SU-DHL-6 (cell line): ENCODE measurements at regions not wholly inside any gene's neighbourhood (a gene's known extent, or its start where the extent isn't known, plus 50 kb on each side); places are given as distances from the start of the nearest gene placed in this dataset.

Source experiments
- H2AFZ ChIP-seq: fragments of 200-600 bp; sonication (generic); 2 replicates; pipeline ENCODE4 v1.6.1; 2014; ENCODE audit warnings: low read depth, mild to moderate bottlenecking, moderate library complexity, mixed read lengths, antibody characterized with exemption, low read length; ENCODE audit not compliant: severe bottlenecking
- H3F3A ChIP-seq: fragments of 200-600 bp; shearing (Covaris generic); 2 replicates; pipeline ENCODE4 v1.6.0; 2016; ENCODE audit warnings: antibody characterized with exemption, mild to moderate bottlenecking; ENCODE audit not compliant: insufficient read depth
- H3K27ac ChIP-seq: fragments of 200-600 bp; sonication (generic); 2 replicates; pipeline ENCODE4 v1.5.1; 2016; ENCODE audit warnings: low read depth, mild to moderate bottlenecking, low read length, moderate library complexity, mixed read lengths
- H3K27me3 ChIP-seq: fragments of 200-600 bp; sonication (generic), shearing (Covaris generic); 2 replicates; pipeline ENCODE4 v1.6.0; 2014; ENCODE audit warnings: mild to moderate bottlenecking, low read length
- H3K36me3 ChIP-seq: fragments of 200-600 bp; sonication (generic); 2 replicates; pipeline ENCODE4 v1.6.1; 2014; ENCODE audit warnings: mild to moderate bottlenecking, low read length, mixed read lengths
- H3K4me2 ChIP-seq: fragments of 300-600, 200-600 bp; shearing (Covaris generic), sonication (generic); 2 replicates; pipeline ENCODE4 v1.6.0; 2014; ENCODE audit warnings: low read length, low read depth, mild to moderate bottlenecking; ENCODE audit not compliant: poor library complexity, severe bottlenecking
- H3K4me3 ChIP-seq: fragments of 200-600 bp; sonication (generic); 2 replicates; pipeline ENCODE4 v1.5.1; 2014; ENCODE audit warnings: antibody characterized with exemption, low read length, mild to moderate bottlenecking, mixed read lengths; ENCODE audit not compliant: insufficient read depth, poor library complexity, severe bottlenecking
- H3K79me2 ChIP-seq: fragments of 200-600 bp; sonication (generic); 2 replicates; pipeline ENCODE4 v1.6.1; 2014; ENCODE audit warnings: mild to moderate bottlenecking, low read length, moderate library complexity; ENCODE audit not compliant: insufficient read depth
- H3K9ac ChIP-seq: fragments of 200-600 bp; sonication (generic); 2 replicates; pipeline ENCODE4 v1.7.0; 2014; ENCODE audit warnings: mild to moderate bottlenecking, low read length
- H3K9me2 ChIP-seq: fragments of 200-600 bp; sonication (generic); replicated peaks from 2 replicates; pipeline ENCODE4 v1.6.1; 2014; ENCODE audit warnings: low read length; ENCODE audit not compliant: insufficient read depth
- H3K9me3 ChIP-seq: fragments of 200-600 bp; sonication (generic); 2 replicates; pipeline ENCODE4 v1.6.1; 2014; ENCODE audit warnings: low read length, mixed read lengths; ENCODE audit not compliant: insufficient read depth
- H4K20me1 ChIP-seq: fragments of 200-600 bp; sonication (generic); 2 replicates; pipeline ENCODE4 v1.6.1; 2014; ENCODE audit warnings: low read depth, mild to moderate bottlenecking, antibody characterized with exemption, low read length, moderate library complexity, mixed read lengths
- EZH2phosphoT487 ChIP-seq: fragments of 200-600 bp; sonication (generic), shearing (Covaris generic); conservative IDR thresholded peaks from 2 replicates; pipeline ENCODE4 v1.6.1; 2018; ENCODE audit warnings: mild to moderate bottlenecking, antibody characterized with exemption, low read length, moderate library complexity, mixed read lengths
- TF ChIP-seq, protein P1 (sequence below): fragments of 200-600 bp; sonication (generic); IDR thresholded peaks from one replicate; pipeline ENCODE4 v1.5.1; 2017; ENCODE audit warnings: antibody characterized with exemption, mild to moderate bottlenecking, low read length, moderate library complexity; ENCODE audit not compliant: insufficient read depth, poor library complexity, severe bottlenecking

- Histone ChIP-seq H3K27ac (no peak overlapping the region), H3K4me2 (no peak overlapping the region), H3K27me3 (no peaks in the 10 kb centered on the region), H4K20me1 (no peaks in the 10 kb centered on the region), H2AFZ (no peak overlapping the region), H3K4me3 (no peak overlapping the region), H3K36me3 (no peaks in the 10 kb centered on the region), H3F3A (no peaks in the 10 kb centered on the region), H3K9me2 (no peaks in the 10 kb centered on the region), H3K9ac (no peak overlapping the region), H3K79me2 (no peaks in the 10 kb centered on the region), H3K9me3 (no peaks in the 10 kb centered on the region)
- TF ChIP-seq, protein P1, sequence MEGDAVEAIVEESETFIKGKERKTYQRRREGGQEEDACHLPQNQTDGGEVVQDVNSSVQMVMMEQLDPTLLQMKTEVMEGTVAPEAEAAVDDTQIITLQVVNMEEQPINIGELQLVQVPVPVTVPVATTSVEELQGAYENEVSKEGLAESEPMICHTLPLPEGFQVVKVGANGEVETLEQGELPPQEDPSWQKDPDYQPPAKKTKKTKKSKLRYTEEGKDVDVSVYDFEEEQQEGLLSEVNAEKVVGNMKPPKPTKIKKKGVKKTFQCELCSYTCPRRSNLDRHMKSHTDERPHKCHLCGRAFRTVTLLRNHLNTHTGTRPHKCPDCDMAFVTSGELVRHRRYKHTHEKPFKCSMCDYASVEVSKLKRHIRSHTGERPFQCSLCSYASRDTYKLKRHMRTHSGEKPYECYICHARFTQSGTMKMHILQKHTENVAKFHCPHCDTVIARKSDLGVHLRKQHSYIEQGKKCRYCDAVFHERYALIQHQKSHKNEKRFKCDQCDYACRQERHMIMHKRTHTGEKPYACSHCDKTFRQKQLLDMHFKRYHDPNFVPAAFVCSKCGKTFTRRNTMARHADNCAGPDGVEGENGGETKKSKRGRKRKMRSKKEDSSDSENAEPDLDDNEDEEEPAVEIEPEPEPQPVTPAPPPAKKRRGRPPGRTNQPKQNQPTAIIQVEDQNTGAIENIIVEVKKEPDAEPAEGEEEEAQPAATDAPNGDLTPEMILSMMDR = no peak
- no peak for TF ChIP-seq EZH2phosphoT487
These were observed 1750.6 kb upstream of the CDH9 start for GRCh38 chr5:28788954-28789353.

DNA sequence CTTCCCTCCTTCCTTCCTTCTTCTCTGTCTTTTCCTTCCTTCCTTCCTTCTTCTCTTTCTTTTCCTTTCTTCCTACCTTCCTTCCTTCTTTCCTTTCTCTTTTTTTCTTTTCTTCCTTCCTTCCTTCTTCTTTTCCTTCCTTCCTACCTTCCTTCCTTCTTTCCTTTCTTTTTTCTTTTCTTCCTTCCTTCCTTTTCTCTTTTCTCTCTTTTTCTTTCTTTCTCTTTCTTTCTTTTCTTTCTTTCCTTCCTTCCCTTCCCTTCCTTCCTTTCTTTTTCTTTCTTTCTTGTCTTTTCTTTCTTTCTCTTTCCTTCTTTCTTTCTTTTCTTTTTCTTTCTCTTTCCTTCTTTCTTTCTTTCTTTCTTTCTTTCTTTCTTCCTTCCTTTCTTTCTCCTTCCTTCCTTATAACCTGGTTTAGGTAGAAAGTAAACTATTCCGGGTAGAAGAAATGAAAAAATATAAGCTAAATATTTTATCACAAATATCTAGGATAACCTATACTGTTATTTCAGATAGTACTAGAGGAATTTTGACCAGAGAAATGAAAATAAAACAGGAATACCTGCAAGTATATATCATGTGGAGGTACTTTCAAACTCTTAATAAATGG is 1741.8 kb upstream of the CDH9 start:
- Histone ChIP-seq H3K9me3 (no peaks in the 10 kb centered on the region), H3K9ac (no peak overlapping the region), H3K4me2 (no peak overlapping the region), H3F3A (no peaks in the 10 kb centered on the region), H3K27me3 (no peaks in the 10 kb centered on the region), H3K36me3 (no peaks in the 10 kb centered on the region), H3K4me3 (no peak overlapping the region), H2AFZ (no peak overlapping the region), H3K79me2 (no peaks in the 10 kb centered on the region), H3K9me2 (no peaks in the 10 kb centered on the region), H3K27ac (no peak overlapping the region), H4K20me1 (no peaks in the 10 kb centered on the region)
- TF ChIP-seq, protein P1 = no peak
- TF ChIP-seq EZH2phosphoT487 = no peak

- H3K9me2 ChIP-seq = no peaks in the 10 kb centered on the region
- no peak overlapping the region for H2AFZ ChIP-seq
- H3K9me3 ChIP-seq = no peaks in the 10 kb centered on the region
- H3K36me3 ChIP-seq = no peaks in the 10 kb centered on the region
- TF ChIP-seq, protein P1 = no peak
- no peak for TF ChIP-seq EZH2phosphoT487
- no peaks in the 10 kb centered on the region for H3K27me3 ChIP-seq
- H3K27ac ChIP-seq = no peak overlapping the region
- no peaks in the 10 kb centered on the region for H3K79me2 ChIP-seq
- no peak overlapping the region for H3K9ac ChIP-seq
- no peak overlapping the region for H3K4me2 ChIP-seq
- no peak overlapping the region for H3K4me3 ChIP-seq
- no peaks in the 10 kb centered on the region for H4K20me1 ChIP-seq
- no peaks in the 10 kb centered on the region for H3F3A ChIP-seq
These were observed 1740.9 kb upstream of the CDH9 start for GRCh38 chr5:28779161-28779754.
